IMR-90 (cell line): ENCODE measurements at regions not wholly inside any gene's neighbourhood (a gene's known extent, or its start where the extent isn't known, plus 50 kb on each side); places are given as distances from the start of the nearest gene placed in this dataset.

Experiments
- ATAC-seq: fragments of 200-7000 bp; cut with Tn5 transposase; 2 replicates; pipeline ENCODE4 v1.9.1; 2020; ENCODE audit warnings: low read depth, mild to moderate bottlenecking, moderate library complexity
- BruUV-seq: library from RNA; stranded (reverse); fragments of 400-500 nt; replicated peaks from 2 replicates; lab custom pipeline; 2021; lab: Mats Ljungman, UMichigan
- CTCF ChIA-PET: fragments of 300-600 bp; formaldehyde crosslinking; extraction: SDS; loops from one replicate; lab custom pipeline; 2021; ENCODE audit warnings: antibody characterized with exemption; lab: Yijun Ruan, JAX
- POLR2A ChIA-PET: fragments of 300-600 bp; sonication (Branson Sonifier 250); formaldehyde crosslinking; loops from one replicate; lab custom pipeline; 2022; ENCODE audit warnings: antibody characterized with exemption; ENCODE audit not compliant: unreplicated experiment; lab: Charles Lee
- DNase-seq: peaks from one replicate; pipeline ENCODE4 v3.0.0; 2013
- H2AFZ ChIP-seq: replicated peaks from 2 replicates; pipeline ENCODE3; 2013; ENCODE audit warnings: low read length, mild to moderate bottlenecking; ENCODE audit not compliant: poor library complexity
- H2AK5ac ChIP-seq: 2 replicates; pipeline ENCODE4 v1.6.1; 2013; ENCODE audit warnings: low read depth, low read length, inconsistent platforms
- H2AK9ac ChIP-seq: replicated peaks from 2 replicates; pipeline ENCODE3; 2013; ENCODE audit warnings: mild to moderate bottlenecking, low read depth, low read length, moderate library complexity; ENCODE audit not compliant: poor library complexity
- H2BK120ac ChIP-seq: 2 replicates; pipeline ENCODE4 v1.6.1; 2013; ENCODE audit warnings: low read depth, low read length, inconsistent platforms
- H2BK15ac ChIP-seq: 3 replicates; pipeline ENCODE4 v1.6.1; 2013; ENCODE audit warnings: low read depth, low read length, inconsistent platforms
- H2BK20ac ChIP-seq: 2 replicates; pipeline ENCODE4 v1.6.1; 2013; ENCODE audit warnings: low read depth, mild to moderate bottlenecking, inconsistent platforms, low read length, moderate library complexity
- H2BK5ac ChIP-seq: 2 replicates; pipeline ENCODE4 v1.6.1; 2013; ENCODE audit warnings: mild to moderate bottlenecking, low read depth, low read length, inconsistent platforms; ENCODE audit not compliant: poor library complexity, severe bottlenecking
- H3K14ac ChIP-seq: replicated peaks from 2 replicates; pipeline ENCODE4 v1.6.1; 2013; ENCODE audit warnings: low read depth, low read length, inconsistent platforms
- H3K18ac ChIP-seq: 2 replicates; pipeline ENCODE4 v1.6.1; 2013; ENCODE audit warnings: low read depth, low read length, control low read depth
- H3K23ac ChIP-seq: 2 replicates; pipeline ENCODE4 v1.6.1; 2013; ENCODE audit warnings: low read depth, low read length, inconsistent platforms
- H3K27ac ChIP-seq: 2 replicates; pipeline ENCODE4 v1.5.1; 2013; ENCODE audit warnings: mild to moderate bottlenecking, control low read depth, low read length; ENCODE audit not compliant: insufficient read depth
- H3K27me3 ChIP-seq: 2 replicates; pipeline ENCODE4 v1.6.1; 2013; ENCODE audit warnings: low read length; ENCODE audit not compliant: control insufficient read depth, insufficient read depth
- H3K36me3 ChIP-seq: 2 replicates; pipeline ENCODE4 v1.6.1; 2013; ENCODE audit warnings: low read length, mixed read lengths; ENCODE audit not compliant: control insufficient read depth, insufficient read depth
- H3K4ac ChIP-seq: 2 replicates; pipeline ENCODE4 v1.6.1; 2013; ENCODE audit warnings: low read depth, low read length, inconsistent platforms
- H3K4me1 ChIP-seq: 2 replicates; pipeline ENCODE4 v1.6.1; 2013; ENCODE audit warnings: low read length, mixed read lengths; ENCODE audit not compliant: control insufficient read depth, insufficient read depth
- H3K4me2 ChIP-seq: 2 replicates; pipeline ENCODE4 v1.6.1; 2013; ENCODE audit warnings: low read depth, mild to moderate bottlenecking, control low read depth, low read length, moderate library complexity
- H3K4me3 ChIP-seq: 2 replicates; pipeline ENCODE4 v1.5.1; 2013; ENCODE audit warnings: low read depth, mild to moderate bottlenecking, control low read depth, low read length, moderate library complexity; ENCODE audit not compliant: insufficient read depth
- H3K56ac ChIP-seq: 2 replicates; pipeline ENCODE4 v1.6.1; 2013; ENCODE audit warnings: low read length, inconsistent platforms; ENCODE audit not compliant: insufficient read depth; ENCODE audit errors: extremely low read depth
- H3K79me1 ChIP-seq, 2 experiments: 2 replicates each; pipeline ENCODE4 v1.6.1; 2013; ENCODE audit warnings: low read length in 2 of 2, inconsistent platforms in 1 of 2, low read depth in 1 of 2
- H3K9ac ChIP-seq: 2 replicates; pipeline ENCODE4 v1.6.1; 2013; ENCODE audit warnings: low read depth, low read length, control low read depth
- H3K9me1 ChIP-seq: 2 replicates; pipeline ENCODE4 v1.6.1; 2013; ENCODE audit warnings: low read length, inconsistent platforms; ENCODE audit not compliant: insufficient read depth
- H3K9me3 ChIP-seq: 2 replicates; pipeline ENCODE4 v1.6.1; 2013; ENCODE audit warnings: low read length; ENCODE audit not compliant: control insufficient read depth, insufficient read depth
- H4K20me1 ChIP-seq: 2 replicates; pipeline ENCODE4 v1.6.1; 2013; ENCODE audit warnings: low read length, inconsistent platforms; ENCODE audit not compliant: insufficient read depth
- H4K5ac ChIP-seq: 2 replicates; pipeline ENCODE4 v1.6.1; 2013; ENCODE audit warnings: mild to moderate bottlenecking, low read depth, low read length, control low read depth
- H4K8ac ChIP-seq, 2 experiments: 2 replicates each; pipeline ENCODE4 v1.6.1; 2013; ENCODE audit warnings: low read depth in 2 of 2, low read length in 2 of 2, control low read depth in 1 of 2, inconsistent platforms in 1 of 2
- H4K91ac ChIP-seq: 2 replicates; pipeline ENCODE4 v1.6.1; 2013; ENCODE audit warnings: low read depth, low read length, inconsistent platforms; ENCODE audit not compliant: insufficient read depth
- CEBPB ChIP-seq: IDR thresholded peaks from 2 replicates; pipeline ENCODE4 v1.6.1; 2012; ENCODE audit warnings: low read depth, low read length, improper control_type of control experiment
- CHD1 ChIP-seq: IDR thresholded peaks from 2 replicates; pipeline ENCODE4 v1.6.1; 2012; ENCODE audit warnings: low read depth, low read length, improper control_type of control experiment
- FOS ChIP-seq: fragments of 150-350 bp; IDR thresholded peaks from 2 replicates; pipeline ENCODE4 v1.6.1; 2016; ENCODE audit warnings: low read depth, low read length
- MAFK ChIP-seq: IDR thresholded peaks from 2 replicates; pipeline ENCODE4 v1.6.1; 2012; ENCODE audit warnings: low read depth, low read length, improper control_type of control experiment
- MXI1 ChIP-seq: IDR thresholded peaks from 2 replicates; pipeline ENCODE4 v1.6.1; 2012; ENCODE audit warnings: low read depth, mild to moderate bottlenecking, low read length, moderate library complexity, borderline replicate concordance
- NFE2L2 ChIP-seq: fragments of 150-350 bp; IDR thresholded peaks from 2 replicates; pipeline ENCODE4 v1.6.1; 2016; ENCODE audit warnings: low read depth, mild to moderate bottlenecking, low read length
- POLR2A ChIP-seq: IDR thresholded peaks from 2 replicates; pipeline ENCODE4 v1.6.1; 2012; ENCODE audit warnings: mild to moderate bottlenecking, low read depth, low read length
- RAD21 ChIP-seq: IDR thresholded peaks from 2 replicates; pipeline ENCODE4 v1.6.1; 2012; ENCODE audit warnings: low read length, improper control_type of control experiment
- RCOR1 ChIP-seq: IDR thresholded peaks from 2 replicates; pipeline ENCODE4 v1.6.1; 2012; ENCODE audit warnings: mild to moderate bottlenecking, low read length, improper control_type of control experiment; ENCODE audit not compliant: insufficient replicate concordance
- RFX5 ChIP-seq: IDR thresholded peaks from 2 replicates; pipeline ENCODE4 v1.8.0; 2012; ENCODE audit warnings: low read depth, mild to moderate bottlenecking, low read length, moderate library complexity
- SMC3 ChIP-seq: fragments of 150-350 bp; IDR thresholded peaks from 2 replicates; pipeline ENCODE4 v1.6.1; 2016; ENCODE audit warnings: low read depth, mild to moderate bottlenecking, antibody characterized with exemption, low read length, moderate library complexity
- WGBS, 2 experiments: methylation state at CpG; one replicate each; pipeline versions ENCODE4 v1.1.5 to v1.1.7; 2013; ENCODE audit warnings: missing lambda C conversion rate in 2 of 2; ENCODE audit not compliant: insufficient read length in 1 of 2; ENCODE audit errors: extremely low coverage in 2 of 2; 5-methylcytosine and 5-hydroxymethylcytosine counted together
- dilution Hi-C: fragments of 300-500 bp; cut with HindIII; formaldehyde crosslinking; loops from one replicate; pipeline ENCODE4 v1.14.3; 2018; ENCODE audit warnings: low sequenced_read_pairs; ENCODE audit not compliant: unreplicated experiment
- in situ Hi-C: fragments of 300-500 bp; cut with MboI; formaldehyde crosslinking; loops from 3 replicates; pipeline ENCODE4 v1.14.3; 2019; ENCODE audit warnings: low sequenced_read_pairs, inconsistent platforms, mixed read lengths
- intact Hi-C: fragments of 100-400 bp; cut with micrococcal nuclease; formaldehyde crosslinking; loops from 2 replicates; pipeline ENCODE4 v1.10.0; 2022

GRCh38 chr13:76286178-76286577, 600.0 kb downstream of the KCTD12 start:
- H3K18ac ChIP-seq = no peak overlapping the region
- H3K9ac ChIP-seq = no peak overlapping the region
- H2BK5ac ChIP-seq = no peak overlapping the region
- no peak overlapping the region for H3K4ac ChIP-seq
- H3K9me1 ChIP-seq = no peaks in the 10 kb centered on the region
- DNase-seq (peak; percentile 50), ATAC-seq (peak; percentile 73)
- CTCF ChIA-PET = interaction anchor here (0.8 kb wide), 1 partner anchor 18 kb away, joined by 3 read pairs; no protein-coding TSS in a partner anchor
- WGBS, 2 experiments = no CpG with 5 or more reads among the region's 4 CpGs
- no peak overlapping the region for H2BK20ac ChIP-seq
- no peak overlapping the region for H2AFZ ChIP-seq
- H3K9me3 ChIP-seq = no peaks in the 10 kb centered on the region; the same call in 1 of the 2 replicates
- no peaks in the 10 kb centered on the region for H3K79me1 ChIP-seq
- no peak overlapping the region for H4K5ac ChIP-seq
- no peaks in the 10 kb centered on the region for H4K20me1 ChIP-seq
- no peak overlapping the region for H3K4me3 ChIP-seq
- H3K36me3 ChIP-seq = no peaks in the 10 kb centered on the region
- intact Hi-C loops (loop anchor here (5.0 kb wide), 1 partner anchor 404 kb away; no protein-coding TSS in a partner anchor), dilution Hi-C loops (no loop called here), in situ Hi-C loops (no loop called here)
- TF ChIP-seq RCOR1 (no peak), NFE2L2 (no peak), RFX5 (no peak), MXI1 (no peak), CHD1 (no peak), SMC3 (no peak), MAFK (no peak), FOS (no peak), POLR2A (no peak), CEBPB (no peak), RAD21 (no peak)
- H2BK120ac ChIP-seq = no peak overlapping the region
- no peak overlapping the region for H3K14ac ChIP-seq
- no peak overlapping the region for H2BK15ac ChIP-seq
- H4K8ac ChIP-seq = no peak overlapping the region
- peak overlapping the region; percentile 50; the same call in 1 of the 2 replicates for H3K4me2 ChIP-seq
- BruUV-seq = no TSS peak
- peaks cover 3% of the 10 kb centered on the region for H3K4me1 ChIP-seq
- H3K23ac ChIP-seq = no peak overlapping the region
- POLR2A ChIA-PET = no interaction called here
- no peak overlapping the region for H2AK5ac ChIP-seq
- H3K27ac ChIP-seq = no peak overlapping the region
- H3K27me3 ChIP-seq = no peaks in the 10 kb centered on the region
- no peak overlapping the region for H4K91ac ChIP-seq
- H2AK9ac ChIP-seq = no peak overlapping the region
- H3K56ac ChIP-seq = no peak overlapping the region
